ENCODE measurements at regions not wholly inside any gene's neighbourhood (a gene's known extent, or its start where the extent isn't known, plus 50 kb on each side); places are given as distances from the start of the nearest gene placed in this dataset.

GRCh38 chr12:97681612-97682504 is 219.3 kb downstream of the RMST start:
- TF ChIP-seq CTCF (IDR thresholded peaks at IDR 0.05; ENCODE audit: insufficient read depth, low read length, poor library complexity, severe bottlenecking) (no peak), EZH2phosphoT487 (conservative IDR thresholded peaks at IDR 0.05; ENCODE audit: low read length) (no peak)
